IgD-negative memory B cell (primary cell): ENCODE measurements at regions not wholly inside any gene's neighbourhood (a gene's known extent, or its start where the extent isn't known, plus 50 kb on each side); places are given as distances from the start of the nearest gene placed in this dataset.

Source experiments
- H3K27ac Mint-ChIP-seq, 3 donors: one replicate each; pipeline ENCODE4 v1.8.0; 2020 to 2022; ENCODE audit warnings: mild to moderate bottlenecking in 3 of 3, mixed read lengths in 3 of 3, moderate library complexity in 1 of 3
- H3K27me3 Mint-ChIP-seq: one replicate; pipeline ENCODE4 v1.8.0; 2021; ENCODE audit warnings: mixed read lengths
- H3K36me3 Mint-ChIP-seq: one replicate; pipeline ENCODE4 v1.8.0; 2020; ENCODE audit warnings: mild to moderate bottlenecking, mixed read lengths
- H3K4me1 Mint-ChIP-seq, 3 donors: one replicate each; pipeline ENCODE4 v1.8.0; 2020 to 2022; ENCODE audit warnings: mixed read lengths in 3 of 3, mild to moderate bottlenecking in 1 of 3
- H3K4me3 Mint-ChIP-seq, 4 donors: one replicate each; pipeline ENCODE4 v1.8.0; 2020 to 2022; ENCODE audit warnings: mild to moderate bottlenecking in 4 of 4, mixed read lengths in 4 of 4, moderate library complexity in 3 of 4
- H3K9me3 Mint-ChIP-seq, 3 donors: one replicate each; pipeline ENCODE4 v1.8.0; 2020 to 2021; ENCODE audit warnings: mixed read lengths in 3 of 3, mild to moderate bottlenecking in 1 of 3

- no peaks in the 10 kb centered on the region for H3K36me3 Mint-ChIP-seq
- H3K4me1 Mint-ChIP-seq: peaks cover 0 to 2% (median 0%) of the 10 kb centered on the region in 3 donors
- H3K9me3 Mint-ChIP-seq: no peaks in the 10 kb centered on the region
- H3K4me3 Mint-ChIP-seq: no peak overlapping the region
- no peak overlapping the region for H3K27ac Mint-ChIP-seq
- H3K27me3 Mint-ChIP-seq: peaks cover 11% of the 10 kb centered on the region
Measured at GRCh38 chr1:227437495-227438008, 119.3 kb upstream of the CDC42BPA start.

- Mint-ChIP-seq H3K36me3 (no peaks in the 10 kb centered on the region), H3K4me1 (peaks cover 0 to 2% (median 0%) of the 10 kb centered on the region in 3 donors), H3K9me3 (no peaks in the 10 kb centered on the region), H3K27ac (no peak overlapping the region), H3K27me3 (peaks cover 8% of the 10 kb centered on the region), H3K4me3 (no peak overlapping the region)
Measured at GRCh38 chr1:227434808-227435444, 116.6 kb upstream of the CDC42BPA start.

- no peaks in the 10 kb centered on the region for H3K36me3 Mint-ChIP-seq
- H3K9me3 Mint-ChIP-seq: no peaks in the 10 kb centered on the region
- no peak overlapping the region for H3K27ac Mint-ChIP-seq
- H3K4me3 Mint-ChIP-seq: no peak overlapping the region
- peaks cover 0 to 2% (median 0%) of the 10 kb centered on the region in 3 donors for H3K4me1 Mint-ChIP-seq
- peaks cover 8% of the 10 kb centered on the region for H3K27me3 Mint-ChIP-seq
Measured at GRCh38 chr1:227433663-227434341, 115.5 kb upstream of the CDC42BPA start.

DNA sequence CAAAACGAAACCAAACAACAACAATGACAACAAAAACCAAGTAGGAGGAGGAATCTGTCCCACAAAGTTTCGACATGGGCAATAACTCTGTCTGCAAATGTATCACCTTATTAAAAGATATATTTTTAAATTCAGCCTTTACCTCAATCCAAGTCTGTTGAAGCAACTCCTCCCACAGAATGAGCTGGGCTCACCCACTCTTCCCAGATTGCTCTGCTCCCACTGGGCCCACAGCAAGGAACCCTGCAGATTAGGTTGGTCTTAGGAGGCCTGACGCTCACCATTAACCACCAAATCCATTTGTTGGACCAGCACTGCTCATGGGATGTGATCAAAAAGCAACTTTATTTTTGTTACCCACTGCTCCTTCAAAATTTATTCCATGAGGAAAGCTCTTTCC, 114.7 kb upstream of the CDC42BPA start:
- H3K36me3 Mint-ChIP-seq: no peaks in the 10 kb centered on the region
- H3K4me1 Mint-ChIP-seq: peaks cover 0 to 2% (median 0%) of the 10 kb centered on the region in 3 donors
- H3K27ac Mint-ChIP-seq: no peak overlapping the region
- no peaks in the 10 kb centered on the region for H3K9me3 Mint-ChIP-seq
- no peak overlapping the region for H3K4me3 Mint-ChIP-seq
- H3K27me3 Mint-ChIP-seq: peaks cover 8% of the 10 kb centered on the region

- no peak overlapping the region for H3K4me3 Mint-ChIP-seq
- no peaks in the 10 kb centered on the region for H3K4me1 Mint-ChIP-seq
- peaks cover 8% of the 10 kb centered on the region for H3K27me3 Mint-ChIP-seq
- H3K27ac Mint-ChIP-seq: no peak overlapping the region
- no peaks in the 10 kb centered on the region for H3K36me3 Mint-ChIP-seq
- H3K9me3 Mint-ChIP-seq: no peaks in the 10 kb centered on the region
Measured at GRCh38 chr1:227432181-227432535, 113.9 kb upstream of the CDC42BPA start.

GRCh38 chr1:227429447-227430359, 111.4 kb upstream of the CDC42BPA start:
- no peak overlapping the region for H3K4me3 Mint-ChIP-seq
- H3K9me3 Mint-ChIP-seq: no peaks in the 10 kb centered on the region
- H3K27me3 Mint-ChIP-seq: peaks cover 2% of the 10 kb centered on the region
- no peaks in the 10 kb centered on the region for H3K4me1 Mint-ChIP-seq
- H3K27ac Mint-ChIP-seq: no peak overlapping the region
- H3K36me3 Mint-ChIP-seq: no peaks in the 10 kb centered on the region

DNA sequence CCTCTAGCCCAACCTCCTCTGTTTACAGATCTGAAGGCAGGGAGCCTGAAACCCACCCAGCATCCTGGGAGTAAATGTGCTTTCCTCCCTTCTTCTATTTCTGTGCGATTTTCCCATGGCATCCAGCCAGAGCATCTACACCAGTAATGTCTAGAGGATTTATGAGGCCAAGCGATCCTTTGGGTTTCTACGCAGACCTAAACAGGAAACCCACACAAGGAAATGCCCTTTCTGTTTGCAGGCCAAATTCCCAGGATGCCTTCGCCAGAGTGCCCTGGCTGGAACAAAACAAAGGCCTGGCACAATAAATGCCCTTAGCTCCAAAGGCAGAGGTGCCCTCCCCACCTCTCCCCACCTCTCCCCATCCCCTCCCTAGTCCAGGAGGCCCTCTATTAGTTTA, 110.5 kb upstream of the CDC42BPA start:
- Mint-ChIP-seq H3K27ac (no peak overlapping the region), H3K27me3 (peaks cover 3% of the 10 kb centered on the region), H3K9me3 (no peaks in the 10 kb centered on the region), H3K4me3 (no peak overlapping the region), H3K36me3 (no peaks in the 10 kb centered on the region), H3K4me1 (no peaks in the 10 kb centered on the region)

DNA sequence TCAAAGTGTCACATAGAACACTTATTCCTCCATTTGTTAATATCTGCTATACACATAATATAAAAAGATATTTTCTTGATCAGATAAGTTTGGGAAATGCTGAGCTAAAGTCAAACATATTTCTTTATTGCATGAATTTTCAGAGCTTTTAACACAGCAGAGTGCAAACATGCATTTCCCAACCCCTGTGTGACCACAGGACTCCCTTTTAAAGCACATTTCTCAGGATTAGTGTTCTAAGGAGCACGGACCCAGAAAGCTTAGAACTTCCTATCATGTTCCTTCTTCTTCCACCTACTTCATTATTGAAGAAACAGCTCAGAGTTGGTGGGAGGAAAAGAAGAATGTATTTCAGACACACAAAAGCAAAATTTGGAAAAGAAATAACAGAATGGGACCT, 109.1 kb upstream of the CDC42BPA start:
- Mint-ChIP-seq H3K27me3 (peaks cover 7% of the 10 kb centered on the region), H3K4me1 (peaks cover 0 to 3% (median 0%) of the 10 kb centered on the region in 3 donors), H3K27ac (no peak overlapping the region), H3K4me3 (no peak overlapping the region), H3K9me3 (no peaks in the 10 kb centered on the region), H3K36me3 (no peaks in the 10 kb centered on the region)

DNA sequence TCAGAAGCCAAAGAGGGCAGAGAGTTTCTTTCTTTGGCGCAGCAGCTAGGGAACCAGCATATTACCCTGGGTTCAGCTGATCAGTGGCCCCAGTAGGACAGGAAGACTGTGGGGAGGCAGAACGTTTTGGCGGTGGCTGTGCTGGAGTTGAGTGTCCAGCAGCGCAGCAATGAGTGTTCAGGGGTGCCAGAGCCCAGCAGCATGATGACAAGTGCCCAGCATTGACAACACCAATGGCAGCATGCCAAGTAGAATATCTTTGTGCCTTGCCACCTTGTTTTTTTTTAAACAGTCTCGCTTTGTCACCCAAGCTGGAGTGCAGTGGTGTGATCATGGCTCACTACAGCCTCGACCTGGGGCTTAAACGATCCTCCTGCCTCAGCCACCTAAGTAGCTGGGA, 106.7 kb upstream of the CDC42BPA start:
- Mint-ChIP-seq H3K4me1 (peaks cover 0 to 3% (median 0%) of the 10 kb centered on the region in 3 donors), H3K27me3 (peaks cover 13% of the 10 kb centered on the region), H3K27ac (no peak overlapping the region), H3K9me3 (no peaks in the 10 kb centered on the region), H3K36me3 (no peaks in the 10 kb centered on the region), H3K4me3 (no peak overlapping the region)

- Mint-ChIP-seq H3K36me3 (no peaks in the 10 kb centered on the region), H3K27ac (no peak overlapping the region), H3K27me3 (peaks cover 13% of the 10 kb centered on the region), H3K9me3 (no peaks in the 10 kb centered on the region), H3K4me3 (no peak overlapping the region), H3K4me1 (peaks cover 0 to 3% (median 0%) of the 10 kb centered on the region in 3 donors)
Measured at GRCh38 chr1:227424159-227424680, 105.9 kb upstream of the CDC42BPA start.

- Mint-ChIP-seq H3K36me3 (no peaks in the 10 kb centered on the region), H3K4me1 (peaks cover 0 to 3% (median 0%) of the 10 kb centered on the region in 3 donors), H3K4me3 (no peak overlapping the region), H3K9me3 (no peaks in the 10 kb centered on the region), H3K27me3 (peaks cover 13% of the 10 kb centered on the region), H3K27ac (no peak overlapping the region)
Measured at GRCh38 chr1:227422581-227422980, 104.3 kb upstream of the CDC42BPA start.

DNA sequence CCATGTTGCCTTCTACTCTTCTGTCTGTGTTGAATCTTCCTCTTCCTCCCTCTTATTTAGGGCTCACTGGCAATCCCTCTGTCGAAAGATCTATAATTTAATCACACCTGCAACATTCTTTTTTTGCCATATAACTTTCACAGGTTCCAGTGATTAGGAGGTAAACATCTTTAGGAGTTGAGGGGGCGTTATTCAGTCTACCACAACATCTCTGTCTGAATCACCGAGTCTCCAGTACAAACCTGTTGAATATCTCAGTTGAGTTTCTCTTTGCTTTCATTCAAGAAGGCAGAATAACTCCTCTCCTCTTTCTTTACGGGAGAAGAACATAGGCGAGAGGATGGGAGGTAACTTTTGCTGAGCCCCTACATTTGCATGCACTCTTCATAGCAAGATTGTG, 101.9 kb upstream of the CDC42BPA start:
- no peak overlapping the region for H3K4me3 Mint-ChIP-seq
- H3K27me3 Mint-ChIP-seq: peaks cover 13% of the 10 kb centered on the region
- no peak overlapping the region for H3K27ac Mint-ChIP-seq
- H3K4me1 Mint-ChIP-seq: peaks cover 0 to 3% (median 0%) of the 10 kb centered on the region in 3 donors
- H3K9me3 Mint-ChIP-seq: no peaks in the 10 kb centered on the region
- no peaks in the 10 kb centered on the region for H3K36me3 Mint-ChIP-seq

DNA sequence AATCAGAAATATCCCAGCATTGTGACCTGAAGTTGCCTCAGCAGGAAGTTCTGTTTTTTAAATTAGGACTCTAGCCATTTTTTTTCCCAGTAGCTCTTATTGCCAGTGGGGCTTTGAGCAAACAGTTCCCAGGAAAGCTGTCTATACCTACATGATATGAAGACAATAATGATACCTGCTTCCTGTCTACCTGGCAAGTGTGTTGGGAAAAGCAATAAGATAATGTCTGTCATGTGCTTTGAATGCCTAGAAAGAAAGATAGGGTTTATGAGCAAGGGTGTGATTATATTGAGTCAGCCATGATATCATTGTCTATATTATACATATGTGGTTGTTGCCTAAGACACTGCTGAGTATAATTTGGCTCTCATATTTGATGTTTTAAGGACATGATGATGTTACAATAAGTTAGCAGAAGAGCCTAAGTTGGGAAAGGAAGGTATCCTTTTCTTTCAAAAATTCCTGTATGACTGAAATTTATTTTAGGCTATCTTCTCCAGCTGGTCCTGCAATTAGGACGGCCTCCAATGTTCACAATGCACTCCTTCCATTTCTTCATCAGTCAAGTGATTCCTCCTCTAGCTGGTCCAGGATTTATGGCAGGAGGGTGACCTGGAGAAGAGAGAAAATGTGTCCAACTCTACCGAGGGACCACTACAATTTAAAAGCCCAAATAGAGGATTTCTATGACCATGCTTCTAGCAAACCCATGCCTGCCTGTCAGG, 99.6 kb upstream of the CDC42BPA start:
- H3K9me3 Mint-ChIP-seq: no peaks in the 10 kb centered on the region
- peaks cover 0 to 3% (median 0%) of the 10 kb centered on the region in 3 donors for H3K4me1 Mint-ChIP-seq
- H3K27me3 Mint-ChIP-seq: peaks cover 12% of the 10 kb centered on the region

GRCh38 chr1:227416156-227416830, 98.0 kb upstream of the CDC42BPA start:
- no peaks in the 10 kb centered on the region for H3K4me1 Mint-ChIP-seq
- H3K27ac Mint-ChIP-seq: no peak overlapping the region
- H3K36me3 Mint-ChIP-seq: no peaks in the 10 kb centered on the region
- peaks cover 5% of the 10 kb centered on the region for H3K27me3 Mint-ChIP-seq
- H3K4me3 Mint-ChIP-seq: no peak overlapping the region
- H3K9me3 Mint-ChIP-seq: no peaks in the 10 kb centered on the region

More for the DNA sequence above, 99.6 kb upstream of the CDC42BPA start:
- no peak overlapping the region for H3K27ac Mint-ChIP-seq
- H3K36me3 Mint-ChIP-seq: no peaks in the 10 kb centered on the region
- no peak overlapping the region for H3K4me3 Mint-ChIP-seq
